Neural crest cell (in vitro differentiated cells): ENCODE measurements at regions not wholly inside any gene's neighbourhood (a gene's known extent, or its start where the extent isn't known, plus 50 kb on each side); places are given as distances from the start of the nearest gene placed in this dataset.
"Not testable (repeated sequence)": the region's sequence is repeated elsewhere in the genome, so short reads cannot be mapped to it uniquely, and the experiment has no call there.

Source experiments
- DNase-seq: peaks from one replicate; pipeline ENCODE4 v3.0.0; 2021; ENCODE audit warnings: low read depth, mixed read lengths, low spot score
- H3K27ac Mint-ChIP-seq: one replicate; pipeline ENCODE4 v1.8.0; 2021; ENCODE audit warnings: mild to moderate bottlenecking, mixed read lengths; ENCODE audit not compliant: unreplicated experiment
- H3K27me3 Mint-ChIP-seq: 2 replicates; pipeline ENCODE4 v1.8.0; 2021; ENCODE audit warnings: low read depth, mild to moderate bottlenecking, mixed read lengths
- H3K36me3 Mint-ChIP-seq: 2 replicates; pipeline ENCODE4 v1.8.0; 2021; ENCODE audit warnings: low read depth, mild to moderate bottlenecking, mixed read lengths
- H3K4me1 Mint-ChIP-seq: 2 replicates; pipeline ENCODE4 v1.8.0; 2021; ENCODE audit warnings: mixed read lengths
- H3K4me3 Mint-ChIP-seq: one replicate; pipeline ENCODE4 v1.8.0; 2021; ENCODE audit warnings: mild to moderate bottlenecking, mixed read lengths
- H3K9me3 Mint-ChIP-seq: 2 replicates; pipeline ENCODE4 v1.8.0; 2021; ENCODE audit warnings: mixed read lengths
- TF ChIP-seq, protein P1 (sequence below): fragments of 200-600 bp; sonication (generic); conservative IDR thresholded peaks from 2 replicates; pipeline ENCODE4 v1.5.0; 2021; ENCODE audit warnings: antibody characterized with exemption, mild to moderate bottlenecking

DNA sequence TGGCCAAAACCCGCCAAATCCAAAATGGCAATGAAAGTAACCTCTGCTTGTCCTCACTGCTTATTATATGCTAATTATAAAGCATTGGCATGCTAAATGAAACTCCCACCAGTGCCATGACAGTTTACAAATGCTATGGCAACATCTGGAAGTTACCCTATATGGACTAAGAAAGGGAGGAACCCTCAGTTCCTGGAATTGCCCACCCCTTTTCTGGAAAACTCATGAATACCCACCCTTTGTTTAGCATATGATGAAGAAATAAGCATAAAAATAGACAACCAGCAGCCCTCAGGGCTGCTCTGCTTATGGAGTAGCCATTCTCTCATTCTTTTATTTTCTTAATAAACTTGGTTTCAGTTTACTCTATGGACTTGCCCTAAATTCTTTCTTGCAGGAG is 269.8 kb downstream of the OLFM4 start:
- TF ChIP-seq, protein P1, sequence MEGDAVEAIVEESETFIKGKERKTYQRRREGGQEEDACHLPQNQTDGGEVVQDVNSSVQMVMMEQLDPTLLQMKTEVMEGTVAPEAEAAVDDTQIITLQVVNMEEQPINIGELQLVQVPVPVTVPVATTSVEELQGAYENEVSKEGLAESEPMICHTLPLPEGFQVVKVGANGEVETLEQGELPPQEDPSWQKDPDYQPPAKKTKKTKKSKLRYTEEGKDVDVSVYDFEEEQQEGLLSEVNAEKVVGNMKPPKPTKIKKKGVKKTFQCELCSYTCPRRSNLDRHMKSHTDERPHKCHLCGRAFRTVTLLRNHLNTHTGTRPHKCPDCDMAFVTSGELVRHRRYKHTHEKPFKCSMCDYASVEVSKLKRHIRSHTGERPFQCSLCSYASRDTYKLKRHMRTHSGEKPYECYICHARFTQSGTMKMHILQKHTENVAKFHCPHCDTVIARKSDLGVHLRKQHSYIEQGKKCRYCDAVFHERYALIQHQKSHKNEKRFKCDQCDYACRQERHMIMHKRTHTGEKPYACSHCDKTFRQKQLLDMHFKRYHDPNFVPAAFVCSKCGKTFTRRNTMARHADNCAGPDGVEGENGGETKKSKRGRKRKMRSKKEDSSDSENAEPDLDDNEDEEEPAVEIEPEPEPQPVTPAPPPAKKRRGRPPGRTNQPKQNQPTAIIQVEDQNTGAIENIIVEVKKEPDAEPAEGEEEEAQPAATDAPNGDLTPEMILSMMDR = no peak
- H3K27ac Mint-ChIP-seq = no peak overlapping the region
- DNase-seq = no peak
- H3K9me3 Mint-ChIP-seq = no peaks in the 10 kb centered on the region
- H3K4me1 Mint-ChIP-seq = no peaks in the 10 kb centered on the region
- H3K27me3 Mint-ChIP-seq = no peaks in the 10 kb centered on the region
- H3K36me3 Mint-ChIP-seq = no peaks in the 10 kb centered on the region
- H3K4me3 Mint-ChIP-seq = no peak overlapping the region

DNA sequence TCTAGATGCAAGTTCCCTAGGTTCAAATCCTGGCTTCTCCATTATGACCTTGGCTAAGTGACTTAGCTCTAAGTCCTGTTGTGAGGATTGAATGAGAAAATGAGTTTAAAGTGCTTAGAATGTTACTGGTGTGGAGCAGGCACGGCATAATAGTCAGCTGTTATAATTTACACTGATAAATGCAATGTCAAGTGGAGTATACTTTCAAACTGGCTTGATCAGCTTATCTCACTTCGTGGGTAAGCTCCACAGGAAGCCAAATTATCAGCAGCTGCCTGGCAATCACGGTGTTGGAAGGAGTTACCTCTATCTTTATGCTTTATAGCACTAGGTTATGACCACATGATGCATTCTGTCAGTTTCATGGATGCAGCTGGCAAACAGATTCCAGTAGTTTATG is 272.8 kb downstream of the OLFM4 start:
- Mint-ChIP-seq H3K9me3 (no peaks in the 10 kb centered on the region), H3K4me1 (no peaks in the 10 kb centered on the region), H3K27me3 (no peaks in the 10 kb centered on the region), H3K36me3 (no peaks in the 10 kb centered on the region), H3K27ac (no peak overlapping the region), H3K4me3 (no peak overlapping the region)
- no peak for DNase-seq
- TF ChIP-seq, protein P1 = no peak

DNA sequence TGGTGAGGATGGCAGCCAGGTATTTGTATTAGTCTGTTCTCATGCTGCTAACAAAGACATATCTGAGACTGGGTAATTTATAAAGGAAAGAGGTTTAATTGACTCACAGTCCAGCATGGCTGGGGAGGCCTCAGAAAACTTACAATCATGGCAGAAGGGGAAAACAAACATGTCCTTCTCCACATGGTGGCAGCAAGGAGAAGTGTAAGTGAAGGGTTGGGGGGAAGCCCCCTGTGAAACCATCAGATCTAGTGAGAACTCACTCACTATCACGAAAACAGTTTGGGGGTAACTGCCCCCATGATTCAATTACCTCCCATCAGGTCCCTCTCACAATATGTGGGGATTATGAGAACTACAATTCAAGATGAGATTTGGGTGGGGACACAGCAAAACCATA is 276.8 kb downstream of the OLFM4 start:
- not testable (repeated sequence) for H3K27me3 Mint-ChIP-seq, DNase-seq, H3K36me3 Mint-ChIP-seq, H3K4me1 Mint-ChIP-seq, H3K27ac Mint-ChIP-seq, H3K9me3 Mint-ChIP-seq, H3K4me3 Mint-ChIP-seq

DNA sequence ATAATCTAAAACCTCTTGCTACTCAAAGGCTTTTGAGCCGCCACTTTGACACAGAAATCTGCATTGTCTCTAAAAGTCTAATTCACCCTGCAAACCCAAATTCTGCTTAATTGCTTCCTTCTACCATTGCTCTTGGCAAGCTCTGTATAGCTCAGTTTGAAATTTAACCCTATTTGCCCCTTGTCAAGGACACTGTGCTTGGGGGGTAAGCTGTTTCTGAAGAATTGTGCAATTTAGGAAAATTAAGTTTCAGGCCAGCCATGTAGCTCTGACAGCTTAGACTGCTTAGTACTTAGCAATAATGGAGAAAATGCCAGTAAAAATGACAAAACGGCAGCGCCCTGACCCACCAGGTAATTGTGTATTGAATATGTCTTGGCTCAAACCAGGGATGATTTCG is 282.2 kb downstream of the OLFM4 start:
- peaks cover 3% of the 10 kb centered on the region for H3K27me3 Mint-ChIP-seq
- DNase-seq = no peak
- H3K9me3 Mint-ChIP-seq = peaks cover 3% of the 10 kb centered on the region
- H3K4me3 Mint-ChIP-seq = no peak overlapping the region
- TF ChIP-seq, protein P1 = no peak
- no peaks in the 10 kb centered on the region for H3K4me1 Mint-ChIP-seq
- H3K27ac Mint-ChIP-seq = no peak overlapping the region
- H3K36me3 Mint-ChIP-seq = no peaks in the 10 kb centered on the region

DNA sequence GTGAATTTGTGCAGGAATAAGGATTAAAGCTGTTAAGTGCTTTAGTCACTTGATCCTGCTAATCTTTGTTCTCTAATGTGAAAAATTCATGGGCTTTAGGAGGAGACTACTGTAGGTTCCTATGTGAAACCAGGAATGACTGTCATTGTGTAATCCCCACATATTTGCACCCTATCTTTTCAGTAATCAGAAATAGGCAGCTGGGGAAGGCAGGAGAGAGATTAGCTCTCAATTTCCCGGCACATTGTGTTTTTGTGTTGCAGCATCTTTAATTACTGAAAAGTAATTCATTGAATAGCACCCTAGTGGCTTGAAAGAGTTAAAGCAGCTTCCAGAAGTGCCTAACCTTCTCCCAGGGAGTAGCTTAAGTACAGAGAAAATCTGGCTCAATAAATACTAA is 282.9 kb downstream of the OLFM4 start:
- Mint-ChIP-seq H3K9me3 (peaks cover 3% of the 10 kb centered on the region), H3K36me3 (no peaks in the 10 kb centered on the region), H3K27ac (no peak overlapping the region), H3K4me1 (no peaks in the 10 kb centered on the region), H3K4me3 (no peak overlapping the region), H3K27me3 (peaks cover 3% of the 10 kb centered on the region)
- TF ChIP-seq, protein P1 = peak; percentile 31
- no peak for DNase-seq

DNA sequence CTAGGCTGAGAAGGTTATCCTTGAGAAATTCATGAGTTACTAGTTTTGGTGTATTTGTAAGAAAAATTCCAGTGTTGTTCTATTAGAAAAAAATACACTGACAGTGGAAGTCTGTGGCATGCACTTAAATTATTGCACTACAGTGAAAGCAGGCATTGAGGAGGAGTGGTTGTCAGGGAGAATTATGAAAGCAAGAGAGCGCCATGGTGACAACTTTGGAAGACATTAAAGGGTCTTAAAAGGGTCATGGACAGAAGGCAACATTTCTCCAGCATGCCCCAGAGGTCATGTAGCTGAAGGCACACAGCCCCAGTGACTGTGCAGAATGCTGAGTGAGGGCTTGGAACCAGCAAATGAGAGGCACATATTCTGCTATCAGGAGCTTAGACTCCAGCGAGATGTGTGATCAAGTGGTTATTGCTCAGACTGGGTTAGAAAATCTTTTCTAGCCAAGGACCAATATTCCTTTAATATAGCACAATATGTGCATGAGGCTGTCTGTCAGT is 292.7 kb downstream of the OLFM4 start:
- DNase-seq = no peak
- H3K4me1 Mint-ChIP-seq = peaks cover 18% of the 10 kb centered on the region

More for the DNA sequence above, 292.7 kb downstream of the OLFM4 start:
- Mint-ChIP-seq H3K36me3 (no peaks in the 10 kb centered on the region), H3K27ac (no peak overlapping the region), H3K9me3 (no peaks in the 10 kb centered on the region), H3K27me3 (peaks cover 6% of the 10 kb centered on the region), H3K4me3 (no peak overlapping the region)
- TF ChIP-seq, protein P1 = no peak
